ENCODE measurements at regions not wholly inside any gene's neighbourhood (a gene's known extent, or its start where the extent isn't known, plus 50 kb on each side); places are given as distances from the start of the nearest gene placed in this dataset.

GRCh38 chr22:26983311-26983710 lies 325.9 kb downstream of the MIAT start:
- TF ChIP-seq CTCF (IDR thresholded peaks at IDR 0.05): no peak
- TF ChIP-seq EP300 (IDR thresholded peaks at IDR 0.05): no peak
- TF ChIP-seq POLR2AphosphoS5 (IDR thresholded peaks at IDR 0.05): no peak

Data from stomach (tissue), 4 donors.